PC-3 (cell line): ENCODE measurements at regions not wholly inside any gene's neighbourhood (a gene's known extent, or its start where the extent isn't known, plus 50 kb on each side); places are given as distances from the start of the nearest gene placed in this dataset.

Experiments used
- ATAC-seq: fragments of 200-7000 bp; cut with Tn5 transposase; 2 replicates; pipeline ENCODE4 v1.9.1; 2020; ENCODE audit warnings: mild to moderate bottlenecking, moderate library complexity
- BruUV-seq: library from RNA; stranded (reverse); fragments of 400-500 nt; replicated peaks from 2 replicates; lab custom pipeline; 2021; lab: Mats Ljungman, UMichigan
- CTCF ChIA-PET: fragments of 300-600 bp; sonication (Branson Sonifier 250); formaldehyde crosslinking; loops from one replicate; lab custom pipeline; 2022; ENCODE audit warnings: antibody characterized with exemption; lab: Charles Lee
- POLR2A ChIA-PET: fragments of 300-600 bp; sonication (Branson Sonifier 250); formaldehyde crosslinking; loops from one replicate; lab custom pipeline; 2022; ENCODE audit warnings: antibody characterized with exemption; ENCODE audit not compliant: unreplicated experiment; lab: Charles Lee
- DNase-seq: peaks from one replicate; pipeline ENCODE4 v3.0.0-alpha.2; 2015
- H2AFZ ChIP-seq: fragments of 300-600 bp; sonication (generic); 2 replicates; pipeline ENCODE4 v1.6.0; 2016; ENCODE audit warnings: antibody characterized with exemption, low read length
- H3F3A ChIP-seq: fragments of 300-600 bp; sonication (generic); one replicate; pipeline ENCODE4 v1.6.0; 2017; ENCODE audit warnings: antibody characterized with exemption, low read length, control low read depth, mild to moderate bottlenecking; ENCODE audit not compliant: unreplicated experiment
- H3K27ac ChIP-seq: fragments of 300-600 bp; sonication (generic); 2 replicates; pipeline ENCODE4 v1.5.1; 2016; ENCODE audit warnings: mild to moderate bottlenecking, low read length
- H3K27me3 ChIP-seq: fragments of 300-600 bp; sonication (generic); 2 replicates; pipeline ENCODE4 v1.6.1; 2016; ENCODE audit warnings: low read length, mixed read lengths
- H3K36me3 ChIP-seq: fragments of 300-600 bp; sonication (generic); 2 replicates; pipeline ENCODE4 v1.6.1; 2016; ENCODE audit warnings: low read depth, mixed run types, low read length, mixed read lengths
- H3K4me1 ChIP-seq: fragments of 300-600 bp; sonication (generic); 2 replicates; pipeline ENCODE4 v1.5.1; 2016; ENCODE audit warnings: low read length; ENCODE audit not compliant: insufficient read depth
- H3K4me2 ChIP-seq: fragments of 300-600 bp; sonication (generic); 2 replicates; pipeline ENCODE4 v1.6.0; 2016; ENCODE audit warnings: low read length
- H3K4me3 ChIP-seq: fragments of 300-600 bp; sonication (generic); 2 replicates; pipeline ENCODE4 v1.5.1; 2016; ENCODE audit warnings: mild to moderate bottlenecking, low read length, mixed read lengths
- H3K79me2 ChIP-seq: fragments of 300-600 bp; sonication (generic); 2 replicates; pipeline ENCODE4 v1.6.1; 2017; ENCODE audit warnings: low read length, mixed read lengths
- H3K9ac ChIP-seq: fragments of 300-600 bp; sonication (generic); 2 replicates; pipeline ENCODE4 v1.6.0; 2016; ENCODE audit warnings: mild to moderate bottlenecking, low read length
- H3K9me2 ChIP-seq: fragments of 300-600 bp; sonication (generic); replicated peaks from 2 replicates; pipeline ENCODE4 v1.6.1; 2016; ENCODE audit warnings: mixed run types, low read length, mixed read lengths
- H3K9me3 ChIP-seq: fragments of 300-600 bp; sonication (generic); 2 replicates; pipeline ENCODE4 v1.6.1; 2016; ENCODE audit warnings: low read length, mixed read lengths
- H4K20me1 ChIP-seq: fragments of 300-600 bp; sonication (generic); 2 replicates; pipeline ENCODE4 v1.6.1; 2016; ENCODE audit warnings: low read length, mixed read lengths
- CTCF ChIP-seq: fragments of 300-600 bp; sonication (generic); conservative IDR thresholded peaks from 2 replicates; pipeline ENCODE4 v1.5.1; 2017; ENCODE audit warnings: antibody characterized with exemption, low read depth, mild to moderate bottlenecking, low read length
- EZH2 ChIP-seq: fragments of 300-600 bp; sonication (generic); IDR thresholded peaks from one replicate; pipeline ENCODE4 v1.6.1; 2017; ENCODE audit warnings: antibody characterized with exemption, mild to moderate bottlenecking, low read length; ENCODE audit not compliant: unreplicated experiment
- EZH2phosphoT487 ChIP-seq: fragments of 300-600 bp; sonication (generic); IDR thresholded peaks from 2 replicates; pipeline ENCODE4 v1.6.1; 2018; ENCODE audit warnings: mild to moderate bottlenecking, antibody characterized with exemption, low read length, borderline replicate concordance
- intact Hi-C: fragments of 100-400 bp; cut with micrococcal nuclease; formaldehyde crosslinking; loops from 2 replicates; pipeline ENCODE4 v1.9.0; 2023

- H3K9ac ChIP-seq, result no peak overlapping the region
- no peak overlapping the region for H2AFZ ChIP-seq
- no peaks in the 10 kb centered on the region for H4K20me1 ChIP-seq
- no peaks in the 10 kb centered on the region for H3K79me2 ChIP-seq
- ChIA-PET CTCF (no interaction called here), POLR2A (no interaction called here)
- no peaks in the 10 kb centered on the region for H3K9me2 ChIP-seq
- intact Hi-C loops, result no loop called here
- H3K9me3 ChIP-seq, result no peaks in the 10 kb centered on the region
- no peak overlapping the region for H3K4me3 ChIP-seq
- H3K27ac ChIP-seq, result no peak overlapping the region
- DNase-seq (no peak), ATAC-seq (no peak)
- no peaks in the 10 kb centered on the region for H3K36me3 ChIP-seq
- H3K27me3 ChIP-seq, result peaks cover 41% of the 10 kb centered on the region
- TF ChIP-seq EZH2, result no peak
- TF ChIP-seq CTCF, result no peak
- TF ChIP-seq EZH2phosphoT487, result no peak
- no peak overlapping the region for H3K4me2 ChIP-seq
- BruUV-seq, result no TSS peak
- H3K4me1 ChIP-seq, result no peaks in the 10 kb centered on the region
- no peaks in the 10 kb centered on the region for H3F3A ChIP-seq
These were observed 1034.1 kb downstream of the BCL11B start for GRCh38 chr14:98237939-98238338.

GRCh38 chr14:98240376-98240775 lies 1031.6 kb downstream of the BCL11B start:
- Histone ChIP-seq H2AFZ (no peak overlapping the region), H4K20me1 (no peaks in the 10 kb centered on the region), H3K4me2 (no peak overlapping the region), H3K9me2 (no peaks in the 10 kb centered on the region), H3K36me3 (no peaks in the 10 kb centered on the region), H3K4me1 (no peaks in the 10 kb centered on the region), H3K9me3 (no peaks in the 10 kb centered on the region), H3K79me2 (no peaks in the 10 kb centered on the region), H3K27me3 (peaks cover 21% of the 10 kb centered on the region; the same call in 1 of the 2 replicates), H3K9ac (no peak overlapping the region), H3F3A (no peaks in the 10 kb centered on the region), H3K27ac (no peak overlapping the region), H3K4me3 (no peak overlapping the region)
- intact Hi-C loops, result no loop called here
- CTCF ChIA-PET, result no interaction called here
- TF ChIP-seq EZH2phosphoT487 (no peak), CTCF (no peak), EZH2 (no peak)
- POLR2A ChIA-PET, result no interaction called here
- no TSS peak for BruUV-seq
- ATAC-seq, result no peak
- DNase-seq, result no peak

- CTCF ChIA-PET, result no interaction called here
- no peak overlapping the region for H3K4me3 ChIP-seq
- H4K20me1 ChIP-seq, result no peaks in the 10 kb centered on the region
- ATAC-seq (no peak), DNase-seq (no peak)
- H3K36me3 ChIP-seq, result no peaks in the 10 kb centered on the region
- H3K9me3 ChIP-seq, result no peaks in the 10 kb centered on the region
- TF ChIP-seq CTCF, result no peak
- TF ChIP-seq EZH2phosphoT487, result no peak
- no peak for TF ChIP-seq EZH2
- no peaks in the 10 kb centered on the region for H3K4me1 ChIP-seq
- H2AFZ ChIP-seq, result no peak overlapping the region
- intact Hi-C loops, result no loop called here
- peaks cover 15% of the 10 kb centered on the region; the same call in 1 of the 2 replicates for H3K27me3 ChIP-seq
- no peaks in the 10 kb centered on the region for H3F3A ChIP-seq
- no peak overlapping the region for H3K27ac ChIP-seq
- POLR2A ChIA-PET, result no interaction called here
- no peak overlapping the region for H3K9ac ChIP-seq
- H3K9me2 ChIP-seq, result no peaks in the 10 kb centered on the region
- H3K79me2 ChIP-seq, result no peaks in the 10 kb centered on the region
- BruUV-seq, result no TSS peak
- H3K4me2 ChIP-seq, result no peak overlapping the region
These were observed 1029.1 kb downstream of the BCL11B start for GRCh38 chr14:98242903-98243302.
